ENCODE measurements at regions not wholly inside any gene's neighbourhood (a gene's known extent, or its start where the extent isn't known, plus 50 kb on each side); places are given as distances from the start of the nearest gene placed in this dataset.

- Histone ChIP-seq H3K4me1 (ENCODE audit: insufficient read depth, low read length, poor library complexity, severe bottlenecking) (no peaks in the 10 kb centered on the region), H3K36me3 (ENCODE audit: insufficient read depth, low read length, poor library complexity, severe bottlenecking) (no peaks in the 10 kb centered on the region), H3K4me3 (ENCODE audit: low read depth, low read length, poor library complexity, severe bottlenecking) (no peak overlapping the region), H3K27ac (ENCODE audit: low read depth, low read length, poor library complexity, severe bottlenecking) (no peak overlapping the region), H3K9me3 (ENCODE audit: low read depth, low read length, poor library complexity, severe bottlenecking) (no peaks in the 10 kb centered on the region), H3K27me3 (replicated peaks; ENCODE audit: insufficient read depth, low read depth, low read length, poor library complexity) (no peaks in the 10 kb centered on the region)
- CTCF ChIA-PET, result no interaction called here
- BruUV-seq (replicated peaks), result no TSS peak
- POLR2A ChIA-PET (ENCODE audit: low non-redundant PET), result no interaction called here
- intact Hi-C loops (cut with micrococcal nuclease; ENCODE audit: unreplicated experiment), result no loop called here
- no peak for TF ChIP-seq EZH2 (IDR thresholded peaks at IDR 0.05; ENCODE audit: borderline replicate concordance, low read depth, low read length, poor library complexity, severe bottlenecking)
- no peak for TF ChIP-seq CTCF (conservative IDR thresholded peaks at IDR 0.05; ENCODE audit: low read depth, low read length)
- DNase-seq (ENCODE audit: low spot score), result peak; percentile 6
Measured at GRCh38 chr2:19630921-19631320, 270.9 kb downstream of the TTC32 start.

GRCh38 chr2:19627359-19627758 lies 268.9 kb upstream of the OSR1 start:
- BruUV-seq (replicated peaks), result no TSS peak
- Histone ChIP-seq H3K4me3 (ENCODE audit: low read depth, low read length, poor library complexity, severe bottlenecking) (no peak overlapping the region), H3K27ac (ENCODE audit: low read depth, low read length, poor library complexity, severe bottlenecking) (no peak overlapping the region), H3K4me1 (ENCODE audit: insufficient read depth, low read length, poor library complexity, severe bottlenecking) (no peaks in the 10 kb centered on the region), H3K9me3 (ENCODE audit: low read depth, low read length, poor library complexity, severe bottlenecking) (no peaks in the 10 kb centered on the region), H3K27me3 (replicated peaks; ENCODE audit: insufficient read depth, low read depth, low read length, poor library complexity) (no peaks in the 10 kb centered on the region), H3K36me3 (ENCODE audit: insufficient read depth, low read length, poor library complexity, severe bottlenecking) (no peaks in the 10 kb centered on the region)
- TF ChIP-seq EZH2 (IDR thresholded peaks at IDR 0.05; ENCODE audit: borderline replicate concordance, low read depth, low read length, poor library complexity, severe bottlenecking), result no peak
- no peak for TF ChIP-seq CTCF (conservative IDR thresholded peaks at IDR 0.05; ENCODE audit: low read depth, low read length)
- POLR2A ChIA-PET (ENCODE audit: low non-redundant PET), result no interaction called here
- no peak for DNase-seq (ENCODE audit: low spot score)
- CTCF ChIA-PET, result no interaction called here
- intact Hi-C loops (cut with micrococcal nuclease; ENCODE audit: unreplicated experiment), result no loop called here

- Histone ChIP-seq H3K36me3 (ENCODE audit: insufficient read depth, low read length, poor library complexity, severe bottlenecking) (no peaks in the 10 kb centered on the region), H3K27ac (ENCODE audit: low read depth, low read length, poor library complexity, severe bottlenecking) (no peak overlapping the region), H3K27me3 (replicated peaks; ENCODE audit: insufficient read depth, low read depth, low read length, poor library complexity) (no peaks in the 10 kb centered on the region), H3K9me3 (ENCODE audit: low read depth, low read length, poor library complexity, severe bottlenecking) (peaks cover 4% of the 10 kb centered on the region), H3K4me3 (ENCODE audit: low read depth, low read length, poor library complexity, severe bottlenecking) (no peak overlapping the region), H3K4me1 (ENCODE audit: insufficient read depth, low read length, poor library complexity, severe bottlenecking) (no peaks in the 10 kb centered on the region)
- ChIA-PET CTCF (no interaction called here), POLR2A (ENCODE audit: low non-redundant PET) (no interaction called here)
- DNase-seq (ENCODE audit: low spot score), result no peak
- TF ChIP-seq EZH2 (IDR thresholded peaks at IDR 0.05; ENCODE audit: borderline replicate concordance, low read depth, low read length, poor library complexity, severe bottlenecking) (no peak), CTCF (conservative IDR thresholded peaks at IDR 0.05; ENCODE audit: low read depth, low read length) (no peak)
- intact Hi-C loops (cut with micrococcal nuclease; ENCODE audit: unreplicated experiment), result no loop called here
- no TSS peak for BruUV-seq (replicated peaks)
Measured at GRCh38 chr2:19623488-19623887, 265.1 kb upstream of the OSR1 start.
